Stimulated activated CD4-positive, alpha-beta T cell treated with anti-CD3 and anti-CD28 coated beads, Interleukin-2, amount 100 ng/mL, for 24 hours (primary cell): ENCODE measurements at regions not wholly inside any gene's neighbourhood (a gene's known extent, or its start where the extent isn't known, plus 50 kb on each side); places are given as distances from the start of the nearest gene placed in this dataset.
"Not testable (repeated sequence)": the region's sequence is repeated elsewhere in the genome, so short reads cannot be mapped to it uniquely, and the experiment has no call there.

Source experiments
- DNase-seq, 2 donors: peaks; one replicate each; pipeline ENCODE4 v3.0.0-alpha.2; 2020

DNA sequence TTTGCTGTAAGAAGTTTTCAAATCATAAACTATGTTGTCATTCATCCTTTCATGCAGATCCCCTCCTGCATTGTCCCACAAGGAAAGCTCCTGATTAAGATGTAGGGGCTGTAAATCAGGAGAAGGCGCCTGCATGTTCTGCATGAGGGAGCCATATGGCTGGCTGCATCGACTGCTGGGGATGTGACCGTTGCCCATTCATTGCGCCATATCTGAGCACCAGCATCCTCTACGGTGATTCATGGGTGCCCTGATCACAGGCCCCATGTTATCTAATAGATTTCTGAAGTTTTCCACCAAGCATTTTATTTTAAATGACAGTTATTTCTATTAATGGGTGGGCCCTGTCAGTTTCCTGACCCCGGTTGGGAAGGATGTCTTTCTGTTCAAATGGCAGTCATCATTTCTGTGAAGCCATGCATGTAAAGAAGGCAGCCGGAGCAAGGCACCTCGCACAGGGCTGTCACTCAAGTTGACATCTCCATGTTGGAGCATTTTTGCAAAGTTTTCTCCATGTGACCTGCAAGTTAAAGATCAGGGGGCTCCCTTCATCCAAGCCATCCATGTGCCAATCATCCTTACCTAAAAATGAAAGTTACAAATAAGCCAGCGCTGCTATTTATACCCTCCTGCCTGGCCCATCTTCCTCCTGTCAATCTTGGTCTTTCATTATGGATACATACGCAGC lies 128.8 kb downstream of the TEX36 start:
- DNase-seq: no peak

GRCh38 chr10:125553091-125553490 lies 129.9 kb downstream of the TEX36 start:
- no peak for DNase-seq

DNA sequence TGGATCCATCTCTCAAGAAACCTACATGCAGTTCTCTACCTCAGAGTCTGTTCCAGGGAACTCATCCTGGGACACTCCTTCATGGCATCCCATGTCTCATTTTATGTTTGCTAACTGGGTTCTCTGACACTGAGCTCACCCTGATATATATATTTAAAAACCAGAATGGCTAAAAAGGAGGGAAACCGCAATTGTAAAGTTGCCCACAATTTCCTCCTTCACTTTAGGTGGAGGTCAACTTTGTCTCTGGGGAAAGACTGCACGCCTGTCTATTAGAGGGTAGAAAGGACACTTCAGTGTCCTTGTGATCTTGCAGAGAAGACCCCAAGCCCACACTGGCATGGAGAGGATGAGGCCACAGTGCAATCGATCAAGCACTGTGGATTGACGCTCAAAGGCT lies 131.7 kb downstream of the TEX36 start:
- no peak for DNase-seq

DNA sequence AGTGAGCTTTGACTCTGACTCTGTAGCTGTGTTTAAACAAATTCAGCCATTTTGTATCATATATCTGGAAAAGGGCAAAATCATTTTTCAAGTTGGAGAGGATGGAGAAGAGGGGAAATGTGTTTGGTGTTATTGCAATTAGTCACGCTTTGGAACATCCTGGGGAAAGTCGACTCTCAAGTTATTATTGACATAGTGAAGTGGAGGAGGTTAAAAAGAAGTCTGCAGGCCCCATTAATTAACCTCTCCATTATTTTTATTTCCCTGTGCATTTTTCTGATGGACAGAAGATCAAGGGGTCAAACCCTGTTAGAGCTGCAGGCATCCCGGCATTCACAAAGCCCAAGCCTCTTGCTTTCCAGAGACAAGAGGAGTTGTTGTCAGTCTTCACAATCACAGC lies 132.6 kb downstream of the TEX36 start:
- no peak for DNase-seq

DNA sequence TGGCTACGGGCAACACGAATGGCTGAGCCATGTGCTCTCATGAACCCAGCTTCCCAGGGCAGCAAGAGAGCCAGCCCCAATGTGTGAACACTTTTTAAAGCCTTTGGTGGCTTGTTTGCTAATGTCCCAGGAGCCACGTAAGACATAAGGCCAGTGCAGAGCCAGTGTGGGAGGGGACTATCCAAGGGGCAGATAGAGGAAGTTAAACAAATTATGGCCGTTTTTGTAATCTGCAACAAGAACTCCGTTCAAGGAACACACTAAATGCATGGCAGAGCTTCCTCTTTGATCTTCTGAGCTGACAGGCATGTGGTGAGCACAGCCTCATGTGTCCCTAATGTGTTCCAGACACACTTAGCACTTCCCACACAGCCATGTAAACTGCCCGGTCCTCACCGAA lies 133.3 kb downstream of the TEX36 start:
- DNase-seq: no peak

DNA sequence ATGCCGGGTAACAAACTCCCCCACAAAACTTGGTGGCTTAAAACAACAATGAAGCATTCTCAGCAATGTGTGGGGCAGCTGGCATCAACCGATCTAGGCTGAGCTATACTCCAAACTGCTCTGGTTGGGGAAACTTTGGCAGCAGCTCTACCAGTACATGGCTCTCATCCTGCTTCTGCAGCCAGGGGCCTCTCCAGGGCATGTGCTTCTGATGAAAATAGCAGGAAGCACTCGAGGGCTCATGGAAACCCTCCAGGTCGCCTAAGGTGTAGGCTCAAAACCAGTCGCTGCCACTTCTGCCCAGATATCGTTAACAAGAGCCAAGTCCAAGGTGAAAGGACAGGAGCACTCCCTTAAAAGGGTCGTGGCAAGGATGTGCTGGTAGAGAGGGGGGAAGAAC lies 134.1 kb downstream of the TEX36 start:
- DNase-seq: no peak

DNA sequence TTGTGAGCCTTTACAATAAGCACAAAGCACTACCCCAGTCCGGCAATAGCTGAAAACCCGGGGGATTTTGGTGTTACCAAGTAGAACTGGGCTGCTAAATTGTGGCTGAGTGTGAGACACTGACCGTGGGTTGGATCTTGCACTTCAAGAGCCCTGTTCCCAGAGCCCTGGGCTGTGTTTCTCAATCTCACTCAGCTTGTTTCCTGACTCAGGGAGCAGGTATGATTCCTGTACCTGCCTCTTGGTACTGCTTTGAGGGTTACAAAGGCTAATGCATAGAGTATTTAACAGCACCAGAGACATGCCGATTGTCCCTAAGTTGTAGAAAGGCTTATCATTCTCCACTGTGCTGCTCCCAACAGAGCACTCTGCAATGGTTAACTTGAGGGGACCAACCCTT lies 134.6 kb downstream of the TEX36 start:
- DNase-seq: no peak

- DNase-seq: no peak
Observed at GRCh38 chr10:125547010-125547650, 135.8 kb downstream of the TEX36 start.

- no peak for DNase-seq
Observed at GRCh38 chr10:125543796-125544195, 139.2 kb downstream of the TEX36 start.

- DNase-seq: no peak
Observed at GRCh38 chr10:125538947-125539731, 143.8 kb downstream of the TEX36 start.

DNA sequence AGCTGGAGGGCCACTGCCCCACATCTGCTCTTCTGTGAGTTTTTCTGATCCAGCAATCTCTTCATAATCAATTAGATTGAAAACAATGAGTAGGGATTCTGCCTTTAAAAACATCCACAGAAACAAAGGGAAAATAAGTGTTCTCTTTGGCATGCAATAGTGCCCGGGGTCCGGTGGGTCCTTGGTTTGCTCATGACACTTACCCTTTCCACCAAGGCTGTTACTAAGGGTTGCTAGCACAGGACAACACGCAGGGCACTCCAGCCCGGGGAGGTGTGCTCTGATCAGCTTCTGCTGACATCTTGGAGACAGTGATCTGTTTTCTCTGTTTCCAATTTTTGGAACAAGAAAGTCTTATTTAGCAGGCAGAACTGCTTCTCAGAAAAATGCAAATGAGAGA lies 146.7 kb downstream of the TEX36 start:
- DNase-seq: no peak

- no peak for DNase-seq
Observed at GRCh38 chr10:125535559-125535958, 147.4 kb downstream of the TEX36 start.

DNA sequence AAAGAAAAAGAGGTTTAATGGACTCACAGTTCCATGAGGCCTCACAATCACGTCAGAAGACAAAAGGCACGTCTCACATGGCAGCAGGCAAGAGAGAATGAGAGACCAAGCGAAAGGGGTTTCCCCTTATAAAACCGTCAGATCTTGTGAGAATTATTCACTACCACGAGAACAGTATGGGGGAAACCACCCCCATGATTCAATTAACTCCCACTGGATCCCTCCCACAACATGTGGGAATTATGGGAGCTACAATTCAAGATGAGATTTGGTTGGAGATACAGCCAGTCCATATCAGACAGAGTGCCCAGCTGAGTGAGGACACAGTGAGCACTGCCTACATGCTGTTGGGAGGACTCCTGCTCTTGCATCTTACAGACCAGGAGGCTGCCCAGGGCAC lies 148.4 kb downstream of the TEX36 start:
- no peak for DNase-seq

GRCh38 chr10:125533866-125534265 lies 149.1 kb downstream of the TEX36 start:
- DNase-seq: no peak

DNA sequence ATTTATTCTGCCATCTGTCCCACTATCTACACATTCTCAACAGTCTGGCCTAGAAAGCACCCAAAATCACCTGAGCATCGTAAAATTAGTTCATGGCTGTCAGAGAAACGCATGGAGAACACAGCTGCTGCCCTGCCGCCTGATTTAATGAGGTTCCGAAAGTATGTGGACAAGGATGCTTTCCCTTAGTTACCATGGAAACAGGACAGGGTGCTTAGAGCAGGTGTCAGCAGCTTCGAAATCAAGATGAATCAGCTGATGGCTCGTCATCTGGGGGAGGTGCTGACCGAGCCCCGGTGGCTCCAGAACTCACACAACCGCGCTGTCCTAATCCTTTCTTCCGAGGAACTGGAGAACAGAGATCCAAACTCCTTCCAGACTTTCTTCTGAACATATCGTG lies 151.5 kb downstream of the TEX36 start:
- no peak for DNase-seq

DNA sequence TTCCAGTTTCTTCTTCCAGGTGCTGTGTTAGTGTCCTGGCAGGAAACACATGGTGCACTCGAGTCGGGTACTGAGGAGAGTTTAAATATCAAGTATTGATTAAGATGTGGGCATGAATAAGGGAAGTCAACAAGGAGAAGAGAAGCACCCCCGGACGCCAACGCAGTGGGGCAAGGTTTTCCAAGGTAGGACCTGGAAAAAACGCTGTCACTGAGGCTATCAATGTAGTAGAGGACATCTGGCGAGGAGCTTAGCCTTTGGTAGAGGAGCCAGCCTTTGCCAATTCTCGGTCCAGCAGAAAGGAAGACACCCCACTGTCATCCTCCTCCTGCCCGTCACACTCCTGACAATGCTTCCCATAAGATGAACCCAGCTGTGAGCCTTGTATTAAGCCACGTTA lies 159.6 kb downstream of the TEX36 start:
- DNase-seq: no peak

DNA sequence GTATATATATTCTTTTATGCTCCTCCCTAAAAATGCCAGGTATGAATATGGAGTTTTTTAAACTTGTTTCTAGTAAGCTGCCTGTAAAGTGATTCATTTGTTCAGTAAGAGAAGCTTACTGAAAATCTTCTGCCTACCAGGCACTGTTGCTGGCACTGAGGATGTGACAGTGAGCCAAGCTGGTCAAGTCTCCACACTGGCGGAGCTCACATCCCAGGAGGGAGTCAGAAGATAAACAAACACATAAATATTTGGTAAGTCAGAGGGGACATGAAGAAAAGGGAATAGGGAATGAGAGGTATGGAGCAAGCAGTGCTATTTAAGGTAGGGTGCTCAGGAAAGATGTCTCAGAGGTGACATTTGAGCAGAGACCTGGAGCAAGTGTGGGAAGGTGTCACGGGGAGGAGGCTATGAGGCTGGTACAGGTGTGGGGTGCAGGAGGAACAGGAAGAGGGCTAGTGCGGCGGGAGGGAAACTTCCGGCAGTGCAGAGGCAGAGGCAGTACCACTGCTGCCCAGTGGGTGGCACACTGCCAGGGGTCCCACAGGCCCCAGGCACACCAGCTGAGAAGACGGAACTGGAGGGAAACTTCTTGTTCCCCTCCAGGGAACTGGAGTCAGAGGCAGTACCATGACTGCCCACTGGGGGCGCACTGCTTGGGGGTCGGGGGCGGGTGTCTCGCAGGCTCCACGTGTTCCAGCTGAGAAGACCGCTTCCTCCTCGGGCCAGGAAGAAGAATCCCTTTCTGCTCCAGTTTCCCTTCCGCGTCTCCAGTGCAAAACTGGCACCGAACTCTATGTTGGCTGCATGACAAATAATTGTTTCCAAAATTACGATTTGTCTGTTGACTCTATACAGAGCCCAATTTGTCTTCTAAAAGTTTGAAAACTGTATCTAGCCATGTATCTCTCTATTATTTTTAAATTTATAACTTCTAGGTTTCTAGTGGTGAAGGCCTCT lies 161.0 kb downstream of the TEX36 start:
- DNase-seq: peak in 1 of 2 donors; percentile 30

- no peak for DNase-seq
Observed at GRCh38 chr10:125520968-125521367, 162.0 kb downstream of the TEX36 start.

DNA sequence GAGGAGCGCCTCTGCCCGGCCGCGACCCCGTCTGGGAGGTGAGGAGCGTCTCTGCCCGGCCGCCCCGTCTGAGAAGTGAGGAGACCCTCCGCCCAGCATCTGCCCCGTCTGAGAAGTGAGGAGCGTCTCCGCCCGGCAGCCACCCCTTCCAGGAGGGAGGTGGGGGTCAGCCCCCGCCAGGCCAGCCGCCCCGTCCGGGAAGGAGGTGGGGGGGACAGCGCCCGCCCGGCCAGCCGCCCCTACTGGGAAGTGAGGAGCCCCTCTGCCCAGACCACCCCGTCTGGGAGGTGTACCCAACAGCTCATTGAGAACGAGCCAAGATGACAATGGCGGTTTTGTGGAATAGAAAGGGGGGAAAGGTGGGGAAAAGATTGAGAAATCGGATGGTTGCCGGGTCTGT lies 164.6 kb downstream of the TEX36 start:
- DNase-seq: not testable (repeated sequence)

DNA sequence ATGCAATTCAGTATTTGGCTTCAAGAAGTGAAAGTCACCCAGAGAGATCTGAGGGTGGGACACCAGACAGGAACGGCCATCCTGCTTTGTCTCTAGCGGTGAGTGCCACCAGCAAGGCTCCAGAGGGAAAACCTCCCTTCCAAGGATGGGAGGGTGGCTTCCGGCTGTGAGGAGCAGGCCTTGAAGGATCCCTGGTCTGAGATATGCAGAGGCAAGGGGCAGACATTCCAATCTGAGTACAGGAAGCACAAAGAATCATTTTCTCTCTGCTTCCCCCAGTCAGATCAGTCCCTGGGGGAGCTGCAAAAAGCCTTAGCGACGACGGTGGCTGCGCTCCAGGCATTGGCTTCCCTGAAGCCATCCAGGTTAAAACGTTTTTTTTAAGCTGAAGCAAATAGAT lies 167.4 kb downstream of the TEX36 start:
- no peak for DNase-seq

GRCh38 chr10:125514206-125515162 lies 168.5 kb downstream of the TEX36 start:
- no peak for DNase-seq
